ENCODE measurements at regions not wholly inside any gene's neighbourhood (a gene's known extent, or its start where the extent isn't known, plus 50 kb on each side); places are given as distances from the start of the nearest gene placed in this dataset.

- no peak overlapping the region for H3K27ac ChIP-seq
- TF ChIP-seq POLR2A (IDR thresholded peaks at IDR 0.05) (no peak), POLR2AphosphoS5 (IDR thresholded peaks at IDR 0.05) (no peak), CTCF (IDR thresholded peaks at IDR 0.05) (no peak), EP300 (IDR thresholded peaks at IDR 0.05) (no peak)
- WGBS, 5 donors: 16 to 44% (median 36%) methylated on average over 1 of the region's 1 CpG
- H3K27me3 ChIP-seq: peaks cover 0 to 9% (median 0%) of the 10 kb centered on the region in 3 donors
- no peak for DNase-seq
- no peaks in the 10 kb centered on the region for H3K36me3 ChIP-seq
- intact Hi-C loops (cut with DNase I; ENCODE audit: low total_unique reads): no loop called here
- peaks cover 0 to 8% (median 3%) of the 10 kb centered on the region in 4 donors for H3K9me3 ChIP-seq
- no peak overlapping the region for H3K4me3 ChIP-seq
- no peaks in the 10 kb centered on the region for H3K4me1 ChIP-seq
Observed at GRCh38 chr18:25422230-25422629, 70.3 kb upstream of the ZNF521 start.

GRCh38 chr18:25420077-25420825 lies 68.3 kb upstream of the ZNF521 start:
- no peak for TF ChIP-seq POLR2A (IDR thresholded peaks at IDR 0.05)
- no peak for TF ChIP-seq CTCF (IDR thresholded peaks at IDR 0.05)
- no peak for TF ChIP-seq POLR2AphosphoS5 (IDR thresholded peaks at IDR 0.05)
- TF ChIP-seq EP300 (IDR thresholded peaks at IDR 0.05): no peak
- 49 to 66% (median 52%) methylated on average over 13 of the region's 13 CpGs for WGBS, 5 donors
- no peaks in the 10 kb centered on the region for H3K9me3 ChIP-seq
- no peak overlapping the region for H3K4me3 ChIP-seq
- no peaks in the 10 kb centered on the region for H3K4me1 ChIP-seq
- no peak overlapping the region for H3K27ac ChIP-seq
- peaks cover 0 to 14% (median 0%) of the 10 kb centered on the region in 3 donors for H3K27me3 ChIP-seq
- H3K36me3 ChIP-seq: no peaks in the 10 kb centered on the region
- intact Hi-C loops (cut with DNase I; ENCODE audit: low total_unique reads): no loop called here
- DNase-seq: no peak

GRCh38 chr18:25416374-25416773 lies 64.4 kb upstream of the ZNF521 start:
- TF ChIP-seq POLR2AphosphoS5 (IDR thresholded peaks at IDR 0.05) (no peak), EP300 (IDR thresholded peaks at IDR 0.05) (no peak), CTCF (IDR thresholded peaks at IDR 0.05) (no peak), POLR2A (IDR thresholded peaks at IDR 0.05) (no peak)
- Histone ChIP-seq H3K9me3 (no peaks in the 10 kb centered on the region), H3K36me3 (no peaks in the 10 kb centered on the region), H3K27ac (no peak overlapping the region), H3K27me3 (peaks cover 0 to 9% (median 0%) of the 10 kb centered on the region in 3 donors), H3K4me3 (no peak overlapping the region), H3K4me1 (no peaks in the 10 kb centered on the region)
- intact Hi-C loops (cut with DNase I; ENCODE audit: low total_unique reads): no loop called here
- 65 to 71% (median 67%) methylated on average over 3 of the region's 3 CpGs for WGBS, 5 donors
- no peak for DNase-seq

GRCh38 chr18:25409971-25410370 lies 58.0 kb upstream of the ZNF521 start:
- no peak overlapping the region for H3K27ac ChIP-seq
- DNase-seq: no peak
- WGBS, 5 donors: 79 to 86% (median 82%) methylated on average over 2 of the region's 2 CpGs

More at GRCh38 chr18:25409971-25410370, 58.0 kb upstream of the ZNF521 start:
- H3K36me3 ChIP-seq: no peaks in the 10 kb centered on the region
- no peak overlapping the region for H3K4me3 ChIP-seq
- H3K27me3 ChIP-seq: no peaks in the 10 kb centered on the region
- TF ChIP-seq POLR2AphosphoS5 (IDR thresholded peaks at IDR 0.05) (no peak), CTCF (IDR thresholded peaks at IDR 0.05) (no peak), POLR2A (IDR thresholded peaks at IDR 0.05) (no peak), EP300 (IDR thresholded peaks at IDR 0.05) (no peak)
- H3K9me3 ChIP-seq: no peaks in the 10 kb centered on the region
- intact Hi-C loops (cut with DNase I; ENCODE audit: low total_unique reads): no loop called here
- no peaks in the 10 kb centered on the region for H3K4me1 ChIP-seq
